Fibroblast of villous mesenchyme (primary cell): ENCODE measurements at regions not wholly inside any gene's neighbourhood (a gene's known extent, or its start where the extent isn't known, plus 50 kb on each side); places are given as distances from the start of the nearest gene placed in this dataset.

Source experiments
- DNase-seq: peaks from one replicate; pipeline ENCODE4 v3.0.0-alpha.2; 2010; ENCODE audit warnings: low read depth
- H3K4me3 ChIP-seq: 2 replicates; pipeline ENCODE4 v1.5.1; 2011; ENCODE audit warnings: low read depth, mild to moderate bottlenecking, low read length
- TF ChIP-seq, protein P1 (sequence below): IDR thresholded peaks from 2 replicates; pipeline ENCODE4 v1.5.1; 2012; ENCODE audit warnings: low read depth, mild to moderate bottlenecking, low read length; ENCODE audit not compliant: insufficient read depth

DNA sequence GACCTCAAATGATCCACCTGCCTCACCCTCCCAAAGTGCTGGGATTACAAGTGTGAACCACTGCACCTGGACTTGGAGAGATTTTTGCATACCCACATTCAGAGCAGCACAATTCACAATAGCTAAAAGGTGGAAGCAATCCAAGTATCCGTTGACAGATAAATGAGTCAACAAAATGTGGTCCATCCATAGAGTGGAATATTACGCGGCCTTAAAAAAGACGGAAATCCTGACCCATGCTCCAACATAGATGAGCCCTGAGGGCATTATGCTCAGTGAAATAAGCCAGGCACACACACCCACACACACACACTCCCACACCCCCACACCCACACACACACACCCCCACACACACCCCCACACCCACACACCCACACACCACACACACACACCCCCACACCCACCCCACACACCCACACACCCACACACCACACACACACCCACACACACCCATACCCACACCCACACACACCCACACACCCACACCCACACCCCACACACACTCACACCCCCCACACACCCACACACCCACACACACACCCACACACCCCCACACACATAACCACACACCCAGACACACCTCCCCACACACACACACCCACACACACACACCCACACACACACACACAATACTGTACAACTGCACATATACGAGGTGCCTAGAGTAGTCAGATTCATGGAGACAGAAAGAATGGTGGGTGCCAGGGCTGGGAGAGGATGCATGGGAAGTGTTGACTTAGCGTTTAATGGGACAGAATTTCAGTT lies 124.7 kb downstream of the FOXL1 start:
- TF ChIP-seq, protein P1, sequence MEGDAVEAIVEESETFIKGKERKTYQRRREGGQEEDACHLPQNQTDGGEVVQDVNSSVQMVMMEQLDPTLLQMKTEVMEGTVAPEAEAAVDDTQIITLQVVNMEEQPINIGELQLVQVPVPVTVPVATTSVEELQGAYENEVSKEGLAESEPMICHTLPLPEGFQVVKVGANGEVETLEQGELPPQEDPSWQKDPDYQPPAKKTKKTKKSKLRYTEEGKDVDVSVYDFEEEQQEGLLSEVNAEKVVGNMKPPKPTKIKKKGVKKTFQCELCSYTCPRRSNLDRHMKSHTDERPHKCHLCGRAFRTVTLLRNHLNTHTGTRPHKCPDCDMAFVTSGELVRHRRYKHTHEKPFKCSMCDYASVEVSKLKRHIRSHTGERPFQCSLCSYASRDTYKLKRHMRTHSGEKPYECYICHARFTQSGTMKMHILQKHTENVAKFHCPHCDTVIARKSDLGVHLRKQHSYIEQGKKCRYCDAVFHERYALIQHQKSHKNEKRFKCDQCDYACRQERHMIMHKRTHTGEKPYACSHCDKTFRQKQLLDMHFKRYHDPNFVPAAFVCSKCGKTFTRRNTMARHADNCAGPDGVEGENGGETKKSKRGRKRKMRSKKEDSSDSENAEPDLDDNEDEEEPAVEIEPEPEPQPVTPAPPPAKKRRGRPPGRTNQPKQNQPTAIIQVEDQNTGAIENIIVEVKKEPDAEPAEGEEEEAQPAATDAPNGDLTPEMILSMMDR, result no peak
- no peak for DNase-seq
- no peak overlapping the region for H3K4me3 ChIP-seq

- no peak overlapping the region for H3K4me3 ChIP-seq
- no peak for DNase-seq
- TF ChIP-seq, protein P1, result no peak
These were observed 126.2 kb downstream of the FOXL1 start for GRCh38 chr16:86704516-86704915.

DNA sequence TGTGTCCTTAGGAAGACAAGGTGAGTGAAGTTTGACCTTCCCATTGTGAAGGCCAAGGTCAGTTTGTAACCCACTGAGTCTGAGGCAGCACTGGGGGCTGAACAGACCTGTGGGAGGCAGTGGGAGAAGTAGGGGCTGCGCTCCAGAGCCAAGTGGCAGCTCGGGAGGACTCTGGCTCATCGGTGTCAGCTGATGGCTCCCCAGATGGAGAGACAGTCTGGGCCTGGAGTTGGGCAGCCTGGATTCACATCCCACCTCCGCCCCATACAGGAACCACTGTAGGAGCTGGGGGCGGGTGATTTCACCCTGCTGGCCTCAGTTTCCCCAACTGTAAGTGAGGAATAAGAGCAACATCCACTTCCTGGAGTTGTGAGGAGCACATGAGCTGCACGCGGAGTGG lies 128.4 kb downstream of the FOXL1 start:
- TF ChIP-seq, protein P1, result no peak
- no peak for DNase-seq
- H3K4me3 ChIP-seq, result no peak overlapping the region

GRCh38 chr16:86707171-86707570 lies 128.8 kb downstream of the FOXL1 start:
- no peak for DNase-seq
- TF ChIP-seq, protein P1, result no peak
- H3K4me3 ChIP-seq, result no peak overlapping the region

DNA sequence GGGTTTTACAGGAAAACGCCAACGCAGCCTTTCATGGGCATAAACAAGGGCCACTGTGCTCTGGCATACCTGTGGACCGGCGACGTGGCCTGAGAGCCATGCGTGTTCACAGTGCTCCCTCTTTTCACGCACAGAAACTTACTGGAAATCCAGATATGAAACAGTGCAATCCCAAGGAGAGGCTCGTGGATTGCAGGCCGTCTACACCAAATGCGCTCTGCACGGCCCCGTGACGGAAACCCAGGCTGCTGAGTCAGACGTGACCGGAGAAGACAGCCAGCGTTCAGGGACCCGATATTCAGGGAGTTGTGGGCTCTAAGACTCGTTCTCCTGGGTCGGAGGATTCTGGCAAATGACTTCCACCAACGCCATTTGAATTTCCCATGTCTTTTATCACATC lies 129.2 kb downstream of the FOXL1 start:
- TF ChIP-seq, protein P1, result no peak
- H3K4me3 ChIP-seq, result no peak overlapping the region
- DNase-seq, result no peak

DNA sequence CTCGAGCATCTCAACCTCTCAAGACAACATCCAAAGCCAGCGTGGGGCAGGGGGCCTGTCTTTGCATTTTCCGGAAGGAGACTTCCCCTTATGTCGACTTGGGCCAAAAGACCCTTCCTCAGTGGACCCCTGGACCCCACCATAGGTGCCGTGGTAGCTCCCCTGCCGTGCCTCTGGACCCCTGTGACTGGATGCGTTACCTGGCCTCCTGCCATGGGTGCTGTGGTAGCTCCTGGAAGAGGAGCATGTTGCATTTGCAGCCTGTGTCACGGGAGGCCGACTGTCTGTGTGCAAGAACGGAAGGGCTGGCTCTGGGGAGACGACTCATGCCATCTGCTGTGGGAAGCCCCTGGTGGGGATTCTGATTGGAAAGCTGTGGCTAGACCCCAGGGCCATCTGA lies 130.1 kb downstream of the FOXL1 start:
- TF ChIP-seq, protein P1, result no peak
- H3K4me3 ChIP-seq, result no peak overlapping the region
- DNase-seq, result no peak

GRCh38 chr16:86709103-86709502 lies 130.8 kb downstream of the FOXL1 start:
- H3K4me3 ChIP-seq, result no peak overlapping the region
- DNase-seq, result no peak
- TF ChIP-seq, protein P1, result no peak
